GM06990 (cell line): ENCODE measurements at regions not wholly inside any gene's neighbourhood (a gene's known extent, or its start where the extent isn't known, plus 50 kb on each side); places are given as distances from the start of the nearest gene placed in this dataset.

ENCODE experiments used
- DNase-seq: peaks from one replicate; pipeline ENCODE4 v3.0.0-alpha.2; 2011; ENCODE audit not compliant: insufficient read length; ENCODE audit errors: extremely low read depth
- H3K27me3 ChIP-seq: replicated peaks from 2 replicates; pipeline ENCODE4 v1.6.0; 2011; ENCODE audit warnings: low read length; ENCODE audit not compliant: control insufficient read depth, insufficient read depth
- H3K36me3 ChIP-seq: 2 replicates; pipeline ENCODE4 v1.5.1; 2011; ENCODE audit warnings: low read length; ENCODE audit not compliant: control insufficient read depth, insufficient read depth
- H3K4me3 ChIP-seq: replicated peaks from 2 replicates; pipeline ENCODE4 v1.5.1; 2011; ENCODE audit warnings: low read depth, mild to moderate bottlenecking, control low read depth, low read length
- CTCF ChIP-seq: IDR thresholded peaks from 2 replicates; pipeline ENCODE4 v1.5.1; 2011; ENCODE audit warnings: low read length, control low read depth, mild to moderate bottlenecking, inconsistent platforms; ENCODE audit not compliant: insufficient read depth, poor library complexity, severe bottlenecking

- TF ChIP-seq CTCF = no peak
- no peak overlapping the region for H3K4me3 ChIP-seq
- no peaks in the 10 kb centered on the region for H3K36me3 ChIP-seq
- DNase-seq = no peak
- H3K27me3 ChIP-seq = no peaks in the 10 kb centered on the region
These were observed 166.8 kb downstream of the IRX2 start for GRCh38 chr5:2584579-2585269.

- H3K27me3 ChIP-seq = no peaks in the 10 kb centered on the region
- no peak overlapping the region for H3K4me3 ChIP-seq
- no peaks in the 10 kb centered on the region for H3K36me3 ChIP-seq
- no peak for TF ChIP-seq CTCF
- DNase-seq = no peak
These were observed 169.0 kb downstream of the IRX2 start for GRCh38 chr5:2582507-2582906.

GRCh38 chr5:2582106-2582505, 169.4 kb downstream of the IRX2 start:
- TF ChIP-seq CTCF = no peak
- DNase-seq = no peak
- Histone ChIP-seq H3K27me3 (no peaks in the 10 kb centered on the region), H3K4me3 (no peak overlapping the region), H3K36me3 (no peaks in the 10 kb centered on the region)

- H3K27me3 ChIP-seq = no peaks in the 10 kb centered on the region
- no peaks in the 10 kb centered on the region for H3K36me3 ChIP-seq
- no peak overlapping the region for H3K4me3 ChIP-seq
- TF ChIP-seq CTCF = no peak
- DNase-seq = no peak
These were observed 170.1 kb downstream of the IRX2 start for GRCh38 chr5:2581418-2581817.

GRCh38 chr5:2579126-2579525, 172.4 kb downstream of the IRX2 start:
- Histone ChIP-seq H3K36me3 (no peaks in the 10 kb centered on the region), H3K4me3 (no peak overlapping the region), H3K27me3 (no peaks in the 10 kb centered on the region)
- DNase-seq = no peak
- TF ChIP-seq CTCF = no peak

GRCh38 chr5:2577312-2578036, 174.0 kb downstream of the IRX2 start:
- no peaks in the 10 kb centered on the region for H3K27me3 ChIP-seq
- TF ChIP-seq CTCF = no peak
- H3K36me3 ChIP-seq = no peaks in the 10 kb centered on the region
- no peak overlapping the region for H3K4me3 ChIP-seq
- DNase-seq = no peak
